Muscle layer of duodenum (tissue), 2 donors: ENCODE measurements at regions not wholly inside any gene's neighbourhood (a gene's known extent, or its start where the extent isn't known, plus 50 kb on each side); places are given as distances from the start of the nearest gene placed in this dataset.

Experiments
- H3K27ac ChIP-seq: one replicate; pipeline ENCODE4 v1.7.0; 2013; ENCODE audit warnings: mild to moderate bottlenecking, low read length
- H3K27me3 ChIP-seq: one replicate; pipeline ENCODE4 v1.7.0; 2013; ENCODE audit warnings: low read depth, mild to moderate bottlenecking, control low read depth, low read length
- H3K36me3 ChIP-seq, 2 donors: one replicate each; pipeline ENCODE4 v1.7.0; 2013; ENCODE audit warnings: low read length in 2 of 2, control low read depth in 1 of 2, mild to moderate bottlenecking in 1 of 2; ENCODE audit not compliant: insufficient read depth in 2 of 2, control insufficient read depth in 1 of 2
- H3K4me1 ChIP-seq, 2 donors: one replicate each; pipeline ENCODE4 v1.7.0; 2013; ENCODE audit warnings: low read length in 2 of 2, mild to moderate bottlenecking in 2 of 2, control low read depth in 1 of 2, moderate library complexity in 1 of 2; ENCODE audit not compliant: insufficient read depth in 2 of 2, control insufficient read depth in 1 of 2
- H3K4me3 ChIP-seq, 2 donors: one replicate each; pipeline ENCODE4 v1.7.0; 2013; ENCODE audit warnings: low read length in 2 of 2, low read depth in 1 of 2, mild to moderate bottlenecking in 1 of 2
- H3K9me3 ChIP-seq, 2 donors: one replicate each; pipeline ENCODE4 v1.7.0; 2013; ENCODE audit warnings: low read length in 2 of 2, control low read depth in 1 of 2, mild to moderate bottlenecking in 1 of 2; ENCODE audit not compliant: control insufficient read depth in 1 of 2
- donor health status: healthy.

- no peak overlapping the region for H3K4me3 ChIP-seq
- H3K4me1 ChIP-seq = no peaks in the 10 kb centered on the region
- no peak overlapping the region for H3K27ac ChIP-seq
- H3K9me3 ChIP-seq = no peaks in the 10 kb centered on the region
- H3K27me3 ChIP-seq = no peaks in the 10 kb centered on the region
- no peaks in the 10 kb centered on the region for H3K36me3 ChIP-seq
Observed at GRCh38 chr5:103645816-103646215, 83.2 kb upstream of the NUDT12 start.

DNA sequence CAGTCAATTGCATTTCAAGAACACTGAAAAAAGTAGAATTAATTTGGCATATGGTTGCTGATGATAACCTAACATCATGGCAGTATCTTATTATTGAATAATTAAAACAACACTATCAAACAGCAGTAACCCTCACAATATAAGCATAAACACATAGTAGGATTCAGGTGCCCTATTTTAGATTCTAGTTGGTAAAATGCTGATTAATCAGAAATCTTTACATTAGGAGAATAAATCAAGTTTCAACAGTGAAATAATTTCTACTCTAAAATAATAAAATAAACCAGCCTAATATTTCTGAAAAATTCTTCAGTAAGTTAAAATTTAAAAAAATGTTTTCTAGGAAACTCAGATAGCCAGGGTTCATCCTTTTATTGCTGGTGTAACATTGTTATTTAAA is 76.4 kb upstream of the NUDT12 start:
- Histone ChIP-seq H3K27ac (no peak overlapping the region), H3K4me1 (no peaks in the 10 kb centered on the region)

DNA sequence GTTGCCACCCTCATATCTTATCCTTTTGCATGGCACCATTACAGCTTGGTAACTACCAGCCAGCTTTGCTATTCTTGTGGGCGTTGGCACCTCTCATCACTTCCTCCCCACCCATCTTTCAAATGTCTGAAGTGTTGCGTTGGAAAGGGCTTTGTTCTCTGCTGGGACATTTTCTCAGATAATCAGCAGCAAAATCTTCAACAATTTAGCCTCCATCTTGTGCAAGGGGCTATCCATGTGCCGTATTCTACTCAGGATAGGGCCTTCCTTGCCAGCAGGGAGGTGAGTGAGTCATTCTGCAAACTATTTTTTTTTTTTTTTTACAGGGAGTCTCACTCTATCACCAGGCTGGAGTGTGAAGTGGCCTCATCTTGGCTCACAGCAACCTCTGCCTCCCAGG is 62.1 kb upstream of the NUDT12 start:
- Histone ChIP-seq H3K27ac (no peak overlapping the region), H3K4me3 (no peak overlapping the region), H3K36me3 (no peaks in the 10 kb centered on the region), H3K27me3 (no peaks in the 10 kb centered on the region), H3K9me3 (no peaks in the 10 kb centered on the region), H3K4me1 (no peaks in the 10 kb centered on the region)

More for the DNA sequence above, 76.4 kb upstream of the NUDT12 start:
- Histone ChIP-seq H3K27me3 (no peaks in the 10 kb centered on the region), H3K4me3 (no peak overlapping the region), H3K36me3 (no peaks in the 10 kb centered on the region), H3K9me3 (no peaks in the 10 kb centered on the region)

DNA sequence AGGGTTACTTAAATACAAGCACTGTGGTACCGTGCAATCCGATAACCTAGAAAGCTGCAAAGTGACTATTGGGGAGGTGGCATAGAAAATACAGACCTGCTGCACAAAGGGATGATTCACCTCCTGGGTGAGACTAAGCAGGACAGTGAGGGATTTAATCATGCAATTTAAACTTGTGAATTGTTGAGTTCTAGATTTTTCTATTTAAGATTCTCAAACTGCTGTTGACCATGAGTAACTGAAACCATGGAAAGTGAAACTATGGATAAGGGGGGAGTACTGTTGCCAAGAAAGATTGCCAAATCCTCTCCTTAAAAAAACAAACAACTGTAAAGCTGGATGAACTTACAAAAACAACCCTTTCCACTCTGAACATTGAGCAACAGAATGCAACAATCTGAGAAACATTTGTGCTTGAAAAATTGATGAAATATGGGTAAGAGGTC is 61.5 kb upstream of the NUDT12 start:
- H3K27me3 ChIP-seq = no peaks in the 10 kb centered on the region
- no peaks in the 10 kb centered on the region for H3K36me3 ChIP-seq
- no peak overlapping the region for H3K4me3 ChIP-seq
- no peaks in the 10 kb centered on the region for H3K4me1 ChIP-seq
- H3K9me3 ChIP-seq = no peaks in the 10 kb centered on the region
- no peak overlapping the region for H3K27ac ChIP-seq

DNA sequence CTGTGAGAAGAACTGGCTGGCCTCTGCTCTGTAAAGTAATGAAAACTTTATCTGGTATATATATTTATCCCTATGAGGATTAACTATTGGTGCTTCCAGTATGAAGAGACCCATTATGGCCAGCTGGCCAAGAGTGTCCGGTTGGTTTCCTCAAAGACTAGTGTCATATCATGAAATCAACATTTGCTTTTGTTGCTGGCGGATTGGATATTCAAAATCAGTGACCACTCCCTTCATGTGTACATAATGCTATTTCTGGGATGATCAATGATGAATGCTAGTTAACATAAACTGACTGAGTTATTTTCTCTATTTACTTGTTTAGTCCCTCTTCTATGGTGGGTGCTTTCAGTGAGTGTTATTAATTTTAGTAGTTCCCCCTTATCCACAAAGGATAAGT is 60.8 kb upstream of the NUDT12 start:
- Histone ChIP-seq H3K27ac (no peak overlapping the region), H3K36me3 (no peaks in the 10 kb centered on the region)

GRCh38 chr5:103621548-103621930 is 59.0 kb upstream of the NUDT12 start:
- Histone ChIP-seq H3K4me3 (no peak overlapping the region), H3K36me3 (no peaks in the 10 kb centered on the region), H3K27ac (no peak overlapping the region), H3K27me3 (no peaks in the 10 kb centered on the region), H3K4me1 (no peaks in the 10 kb centered on the region), H3K9me3 (no peaks in the 10 kb centered on the region)

More for the DNA sequence above, 60.8 kb upstream of the NUDT12 start:
- no peaks in the 10 kb centered on the region for H3K9me3 ChIP-seq
- no peaks in the 10 kb centered on the region for H3K4me1 ChIP-seq
- H3K4me3 ChIP-seq = no peak overlapping the region
- H3K27me3 ChIP-seq = no peaks in the 10 kb centered on the region

DNA sequence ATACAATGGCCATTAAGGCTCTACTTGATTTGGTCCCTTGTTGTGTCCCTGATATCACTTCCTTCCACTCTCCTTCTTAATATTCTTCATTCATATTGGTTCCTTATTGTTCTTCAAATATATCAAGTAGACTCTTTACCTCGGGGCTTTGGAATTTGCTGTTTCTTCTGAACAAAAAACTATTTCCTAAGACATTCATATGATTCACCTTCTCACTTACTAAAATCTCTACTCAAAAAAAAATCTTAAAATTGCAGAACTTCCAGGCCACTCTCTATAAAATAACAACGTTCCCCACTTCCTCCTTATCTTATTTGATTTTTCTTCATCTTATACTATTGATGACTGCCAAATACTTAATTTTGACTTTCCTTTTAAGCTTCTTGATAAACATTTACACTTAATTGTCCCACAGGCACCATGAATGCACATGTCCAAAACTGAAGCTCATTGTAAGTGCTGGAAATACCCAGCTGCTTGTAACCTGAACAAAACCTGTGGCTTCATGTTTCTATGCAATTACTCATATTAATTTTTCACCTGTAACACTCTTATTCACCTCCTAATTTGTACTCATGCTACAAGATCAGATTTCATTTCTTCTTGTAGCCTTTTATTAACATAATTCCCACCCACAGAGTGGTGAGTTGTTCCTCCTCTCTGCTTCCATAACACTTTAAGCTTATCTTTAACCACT is 58.4 kb upstream of the NUDT12 start:
- Histone ChIP-seq H3K4me3 (no peak overlapping the region), H3K4me1 (no peaks in the 10 kb centered on the region), H3K36me3 (no peaks in the 10 kb centered on the region), H3K27ac (no peak overlapping the region), H3K27me3 (no peaks in the 10 kb centered on the region), H3K9me3 (no peaks in the 10 kb centered on the region)

DNA sequence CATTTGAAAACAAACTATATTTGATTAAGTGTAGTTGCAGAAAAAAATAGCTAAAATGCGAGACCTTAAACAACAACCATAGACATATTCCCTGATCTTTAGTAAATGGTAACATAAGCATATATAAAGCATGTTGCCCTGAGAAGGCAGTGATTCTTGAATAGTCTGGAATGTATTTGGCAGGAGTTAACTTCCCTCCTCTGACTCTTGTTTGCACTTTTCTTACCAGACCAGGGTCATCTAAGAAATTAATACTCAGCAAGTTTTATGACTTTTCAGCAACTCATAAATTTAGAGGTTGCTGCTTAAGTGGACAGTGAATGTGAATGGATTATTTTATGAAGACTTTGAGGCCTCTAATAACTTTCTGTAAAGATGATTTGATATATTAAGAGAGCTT is 55.3 kb upstream of the NUDT12 start:
- H3K27me3 ChIP-seq = no peaks in the 10 kb centered on the region
- H3K9me3 ChIP-seq = no peaks in the 10 kb centered on the region
- no peak overlapping the region for H3K27ac ChIP-seq
- no peaks in the 10 kb centered on the region for H3K4me1 ChIP-seq
- no peaks in the 10 kb centered on the region for H3K36me3 ChIP-seq
- no peak overlapping the region for H3K4me3 ChIP-seq

DNA sequence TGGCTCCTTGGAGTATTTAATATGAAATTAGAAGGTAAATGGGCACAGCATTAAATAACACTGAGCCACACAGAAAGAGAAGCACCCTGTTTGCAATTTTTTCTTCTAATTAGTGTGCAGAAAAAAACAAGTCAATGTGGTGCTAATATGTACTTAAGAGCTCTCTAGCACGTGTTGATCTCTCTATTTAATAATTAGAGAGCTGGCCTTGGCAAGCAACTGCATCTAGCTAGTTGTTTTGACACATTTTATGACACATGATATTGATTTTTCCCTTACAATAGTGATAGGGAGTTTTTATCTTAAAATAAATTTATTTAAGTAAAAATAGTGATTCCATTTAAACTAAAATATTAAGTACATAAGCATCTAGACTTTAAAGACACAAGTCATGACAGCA is 54.5 kb upstream of the NUDT12 start:
- Histone ChIP-seq H3K4me3 (no peak overlapping the region), H3K9me3 (no peaks in the 10 kb centered on the region), H3K27me3 (no peaks in the 10 kb centered on the region), H3K36me3 (no peaks in the 10 kb centered on the region), H3K4me1 (no peaks in the 10 kb centered on the region), H3K27ac (no peak overlapping the region)

GRCh38 chr5:103612545-103612944 is 50.0 kb upstream of the NUDT12 start:
- Histone ChIP-seq H3K4me1 (no peaks in the 10 kb centered on the region), H3K9me3 (no peaks in the 10 kb centered on the region), H3K27me3 (no peaks in the 10 kb centered on the region), H3K27ac (no peak overlapping the region), H3K4me3 (no peak overlapping the region), H3K36me3 (no peaks in the 10 kb centered on the region)
